Liver (tissue), 7 donors: ENCODE measurements at regions not wholly inside any gene's neighbourhood (a gene's known extent, or its start where the extent isn't known, plus 50 kb on each side); places are given as distances from the start of the nearest gene placed in this dataset.

Experiments used
- DNase-seq: peaks from one replicate; pipeline ENCODE4 v3.0.0-alpha.2; 2017; ENCODE audit warnings: low spot score
- H3K27ac ChIP-seq, 2 donors: one replicate each; pipeline ENCODE4 v1.7.0; 2013; ENCODE audit warnings: inconsistent platforms in 2 of 2, low read length in 2 of 2, control low read depth in 1 of 2, low read depth in 1 of 2, mild to moderate bottlenecking in 1 of 2
- H3K27me3 ChIP-seq, 4 donors: one replicate each; pipeline versions ENCODE4 v1.6.1 to v1.7.0; 2013; ENCODE audit warnings: low read length in 3 of 4, inconsistent platforms in 1 of 4, mild to moderate bottlenecking in 1 of 4, moderate library complexity in 1 of 4; ENCODE audit not compliant: control insufficient read depth in 4 of 4, insufficient read depth in 4 of 4
- H3K36me3 ChIP-seq, 4 donors: one replicate each; pipeline versions ENCODE4 v1.6.1 to v1.7.0; 2013; ENCODE audit warnings: low read length in 3 of 4, mild to moderate bottlenecking in 3 of 4, low read depth in 1 of 4, moderate library complexity in 1 of 4; ENCODE audit not compliant: control insufficient read depth in 4 of 4, insufficient read depth in 3 of 4
- H3K4me1 ChIP-seq, 4 donors: one replicate each; pipeline versions ENCODE4 v1.6.1 to v1.7.0; 2013; ENCODE audit warnings: low read length in 3 of 4, mild to moderate bottlenecking in 3 of 4, moderate library complexity in 1 of 4; ENCODE audit not compliant: control insufficient read depth in 4 of 4, insufficient read depth in 4 of 4
- H3K4me3 ChIP-seq, 3 donors: one replicate each; pipeline versions ENCODE4 v1.6.1 to v1.7.0; 2013; ENCODE audit warnings: low read length in 3 of 3, control low read depth in 1 of 3, low read depth in 1 of 3, mild to moderate bottlenecking in 1 of 3
- H3K9ac ChIP-seq, 2 donors: one replicate each; pipeline ENCODE4 v1.7.0; 2013; ENCODE audit warnings: low read length in 2 of 2, mild to moderate bottlenecking in 2 of 2, moderate library complexity in 2 of 2, control low read depth in 1 of 2, low read depth in 1 of 2
- H3K9me3 ChIP-seq, 4 donors: one replicate each; pipeline versions ENCODE4 v1.6.1 to v1.7.0; 2013; ENCODE audit warnings: low read length in 3 of 4; ENCODE audit not compliant: control insufficient read depth in 4 of 4
- FOXA1 ChIP-seq: IDR thresholded peaks from 2 replicates; pipeline ENCODE4 v1.6.1; 2016; ENCODE audit warnings: antibody characterized with exemption
- FOXA2 ChIP-seq: IDR thresholded peaks from 2 replicates; pipeline ENCODE4 v1.6.1; 2016; ENCODE audit warnings: antibody characterized with exemption
- GABPA ChIP-seq, 2 donors: IDR thresholded peaks in 1 of 2; conservative IDR thresholded peaks in 1 of 2; 2 replicates each; pipeline ENCODE4 v1.6.1; 2016; ENCODE audit warnings: antibody characterized with exemption in 2 of 2, mild to moderate bottlenecking in 1 of 2, moderate library complexity in 1 of 2
- HNF4A ChIP-seq, 2 donors: conservative IDR thresholded peaks; 2 replicates each; pipeline ENCODE4 v1.6.1; 2016; ENCODE audit warnings: antibody characterized with exemption in 2 of 2, mild to moderate bottlenecking in 2 of 2
- HNF4G ChIP-seq: IDR thresholded peaks from 2 replicates; pipeline ENCODE4 v1.6.1; 2016; ENCODE audit warnings: antibody characterized with exemption
- JUND ChIP-seq, 2 donors: IDR thresholded peaks; 2 replicates each; pipeline ENCODE4 v1.6.1; 2016; ENCODE audit warnings: antibody characterized with exemption in 2 of 2
- NR2F2 ChIP-seq: IDR thresholded peaks from 2 replicates; pipeline ENCODE4 v1.6.1; 2016; ENCODE audit warnings: antibody characterized with exemption
- RAD21 ChIP-seq, 2 donors: IDR thresholded peaks; 2 replicates each; pipeline ENCODE4 v1.6.1; 2016; ENCODE audit warnings: antibody characterized with exemption in 2 of 2, mild to moderate bottlenecking in 2 of 2
- REST ChIP-seq: IDR thresholded peaks from 2 replicates; pipeline ENCODE4 v1.6.1; 2016; ENCODE audit warnings: antibody characterized with exemption, mild to moderate bottlenecking
- RXRA ChIP-seq, 2 donors: IDR thresholded peaks; 2 replicates each; pipeline ENCODE4 v1.6.1; 2017 to 2018; ENCODE audit warnings: antibody characterized with exemption in 2 of 2, mild to moderate bottlenecking in 1 of 2
- SP1 ChIP-seq: IDR thresholded peaks from 2 replicates; pipeline ENCODE4 v1.6.1; 2018; ENCODE audit warnings: antibody characterized with exemption, mild to moderate bottlenecking
- TAF1 ChIP-seq: conservative IDR thresholded peaks from 2 replicates; pipeline ENCODE4 v1.6.1; 2016; ENCODE audit warnings: antibody characterized with exemption, mild to moderate bottlenecking
- ZBTB33 ChIP-seq: IDR thresholded peaks from 2 replicates; pipeline ENCODE4 v1.6.1; 2016; ENCODE audit warnings: antibody characterized with exemption
- WGBS: extraction: QIAGEN DNeasy Blood & Tissue Kit; methylation state at CpG from one replicate; pipeline ENCODE4 v1.1.7; 2013; 5-methylcytosine and 5-hydroxymethylcytosine counted together
- TF ChIP-seq, protein P1 (sequence below): IDR thresholded peaks from 2 replicates; pipeline ENCODE4 v1.6.1; 2016; ENCODE audit warnings: antibody characterized with exemption
- donor health status: healthy.
- donor health status: healthy.
- donor health status: healthy.
- donor health status: healthy.

- H3K27me3 ChIP-seq: no peaks in the 10 kb centered on the region
- H3K4me3 ChIP-seq: no peak overlapping the region
- H3K4me1 ChIP-seq: no peaks in the 10 kb centered on the region
- no peak for DNase-seq
- TF ChIP-seq FOXA1 (no peak), NR2F2 (no peak), SP1 (no peak), ZBTB33 (no peak), RXRA (IDR thresholded peaks at IDR 0.05) (no peak), JUND (IDR thresholded peaks at IDR 0.05) (no peak), GABPA (IDR thresholded peaks at IDR 0.05 in 1 of 2, conservative IDR thresholded peaks at IDR 0.05 in 1 of 2) (no peak), RAD21 (IDR thresholded peaks at IDR 0.05) (no peak), TAF1 (no peak), FOXA2 (no peak), REST (no peak), HNF4A (conservative IDR thresholded peaks at IDR 0.05) (no peak)
- TF ChIP-seq, protein P1, sequence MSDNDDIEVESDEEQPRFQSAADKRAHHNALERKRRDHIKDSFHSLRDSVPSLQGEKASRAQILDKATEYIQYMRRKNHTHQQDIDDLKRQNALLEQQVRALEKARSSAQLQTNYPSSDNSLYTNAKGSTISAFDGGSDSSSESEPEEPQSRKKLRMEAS: no peak
- H3K36me3 ChIP-seq: no peaks in the 10 kb centered on the region
- 74% methylated on average over 2 of the region's 2 CpGs for WGBS
- no peak overlapping the region for H3K9ac ChIP-seq
- H3K27ac ChIP-seq: no peak overlapping the region
- peaks cover 0 to 4% (median 3%) of the 10 kb centered on the region in 4 donors for H3K9me3 ChIP-seq
These were observed 520.5 kb upstream of the TMPO start for GRCh38 chr12:97994746-97995484.

DNA sequence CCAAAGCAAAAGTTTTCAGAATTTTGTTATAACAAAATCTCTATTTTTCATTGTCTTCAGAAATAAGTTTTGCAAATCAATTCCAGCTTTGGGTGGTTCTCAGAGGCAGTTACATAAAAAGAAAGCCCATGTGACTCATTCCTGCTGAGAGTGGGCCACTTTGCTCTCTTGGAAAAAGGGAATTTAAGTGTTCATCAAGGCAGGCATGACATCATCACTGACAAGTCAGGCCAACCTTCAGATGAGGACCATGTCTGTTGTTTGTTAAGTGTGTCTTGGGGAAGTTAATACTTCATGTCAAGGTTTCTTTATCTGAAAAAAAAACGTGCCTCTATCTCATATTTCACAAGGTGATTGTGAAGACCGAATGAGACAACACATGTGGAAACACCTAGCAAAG lies 519.8 kb upstream of the TMPO start:
- 43% methylated on average over 2 of the region's 2 CpGs for WGBS

More for the DNA sequence above, 519.8 kb upstream of the TMPO start:
- Histone ChIP-seq H3K4me1 (no peaks in the 10 kb centered on the region), H3K27ac (no peak overlapping the region), H3K36me3 (no peaks in the 10 kb centered on the region), H3K27me3 (no peaks in the 10 kb centered on the region), H3K4me3 (no peak overlapping the region), H3K9me3 (peaks cover 0 to 4% (median 3%) of the 10 kb centered on the region in 4 donors), H3K9ac (no peak overlapping the region)
- no peak for DNase-seq
- TF ChIP-seq FOXA2: no peak
- no peak for TF ChIP-seq NR2F2
- no peak for TF ChIP-seq FOXA1
- TF ChIP-seq ZBTB33: no peak
- TF ChIP-seq, protein P1: no peak
- no peak for TF ChIP-seq REST
- no peak for TF ChIP-seq HNF4G
